HG02798 (cell line): ENCODE measurements at regions not wholly inside any gene's neighbourhood (a gene's known extent, or its start where the extent isn't known, plus 50 kb on each side); places are given as distances from the start of the nearest gene placed in this dataset.

Experiments
- ATAC-seq: cut with Tn5 transposase; IDR thresholded peaks from one replicate; pipeline ENCODE4 v1.9.1; 2021; ENCODE audit warnings: mild to moderate bottlenecking; ENCODE audit not compliant: unreplicated experiment, poor library complexity

GRCh38 chr10:2425320-2425719 lies 642.0 kb upstream of the PFKP start:
- ATAC-seq: no peak

- no peak for ATAC-seq
Observed at GRCh38 chr10:2414562-2414961, 652.8 kb upstream of the PFKP start.

DNA sequence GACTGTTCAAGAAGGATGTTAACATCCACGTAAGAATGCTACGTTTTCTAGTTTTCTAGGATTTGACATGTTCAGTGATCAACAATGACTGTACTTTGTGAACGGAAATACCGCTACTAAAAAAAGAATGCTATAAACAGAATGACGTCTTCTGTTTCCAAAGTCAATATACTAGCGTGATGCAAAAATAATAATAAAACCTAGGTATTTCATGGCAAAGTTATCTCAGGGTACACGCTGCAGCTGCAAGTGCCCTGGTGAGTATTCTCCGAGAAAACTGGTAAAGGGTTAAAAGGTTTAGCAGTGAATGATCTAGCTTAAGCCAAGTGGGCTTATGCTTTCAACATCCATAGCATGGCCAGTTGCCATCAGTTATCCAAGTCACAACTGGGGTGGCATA lies 653.3 kb upstream of the PFKP start:
- ATAC-seq: no peak

DNA sequence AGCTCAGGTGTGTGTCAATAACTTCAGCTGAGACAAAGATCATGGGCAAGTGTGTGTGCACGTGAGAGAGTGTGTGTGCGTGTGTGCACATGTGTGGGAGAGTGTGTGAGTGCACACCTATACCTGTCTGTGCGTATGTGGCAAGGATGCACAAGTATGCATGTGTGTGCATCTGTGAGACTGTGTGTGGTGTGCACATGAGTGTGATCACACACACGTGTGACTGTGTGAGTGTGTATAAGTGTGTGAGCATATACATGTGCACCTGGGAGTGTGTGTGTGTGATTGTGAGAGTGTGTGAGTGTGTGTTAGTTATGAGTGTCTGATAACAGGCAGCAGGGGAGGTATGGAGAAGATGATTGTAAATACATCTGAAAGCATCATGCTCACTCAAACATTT lies 657.3 kb upstream of the PFKP start:
- no peak for ATAC-seq

DNA sequence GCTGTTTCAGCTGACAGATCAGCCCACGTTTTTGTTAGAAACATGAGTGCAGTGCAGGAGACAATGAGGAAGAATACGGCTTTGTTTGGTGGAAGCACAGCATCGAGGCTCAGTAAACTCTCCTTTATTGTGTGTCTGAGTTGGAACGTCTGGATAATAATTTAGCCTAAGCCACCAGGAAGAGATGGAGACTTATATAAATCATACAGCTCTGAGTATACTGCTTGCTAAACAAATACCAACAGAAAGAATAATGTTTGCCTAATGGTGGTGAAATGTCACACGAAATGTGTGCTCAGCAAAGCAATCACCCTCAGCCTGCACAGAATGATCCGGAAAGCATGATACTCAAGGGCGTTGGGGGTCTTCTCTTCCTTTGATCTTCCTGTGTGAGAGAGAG lies 664.1 kb upstream of the ADARB2 start:
- no peak for ATAC-seq

- ATAC-seq: no peak
Observed at GRCh38 chr10:2399482-2399881, 662.2 kb upstream of the ADARB2 start.

- ATAC-seq: no peak
Observed at GRCh38 chr10:2392145-2392812, 655.0 kb upstream of the ADARB2 start.

- ATAC-seq: no peak
Observed at GRCh38 chr10:2387672-2388071, 650.3 kb upstream of the ADARB2 start.

GRCh38 chr10:2387261-2387660 lies 649.9 kb upstream of the ADARB2 start:
- ATAC-seq: no peak

DNA sequence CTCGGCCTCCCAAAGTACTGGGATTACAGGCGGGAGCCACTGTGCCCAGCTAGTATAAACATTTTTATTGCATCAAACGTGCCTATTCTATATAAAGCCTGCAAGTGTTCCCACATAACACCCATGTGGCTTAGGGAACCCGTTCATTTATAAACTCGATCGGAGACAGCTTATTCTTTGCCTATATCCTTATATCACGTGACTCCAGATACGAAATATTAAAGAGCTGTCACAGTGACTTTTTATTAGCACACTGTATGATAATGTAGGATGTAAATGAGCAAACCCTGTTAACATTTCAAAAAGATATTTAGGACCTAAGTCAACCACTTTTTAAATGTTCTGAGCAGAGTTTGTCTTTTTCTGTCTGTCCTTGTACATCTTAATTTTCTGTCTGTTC lies 642.9 kb upstream of the ADARB2 start:
- no peak for ATAC-seq

GRCh38 chr10:2367083-2367482 lies 629.8 kb upstream of the ADARB2 start:
- no peak for ATAC-seq

DNA sequence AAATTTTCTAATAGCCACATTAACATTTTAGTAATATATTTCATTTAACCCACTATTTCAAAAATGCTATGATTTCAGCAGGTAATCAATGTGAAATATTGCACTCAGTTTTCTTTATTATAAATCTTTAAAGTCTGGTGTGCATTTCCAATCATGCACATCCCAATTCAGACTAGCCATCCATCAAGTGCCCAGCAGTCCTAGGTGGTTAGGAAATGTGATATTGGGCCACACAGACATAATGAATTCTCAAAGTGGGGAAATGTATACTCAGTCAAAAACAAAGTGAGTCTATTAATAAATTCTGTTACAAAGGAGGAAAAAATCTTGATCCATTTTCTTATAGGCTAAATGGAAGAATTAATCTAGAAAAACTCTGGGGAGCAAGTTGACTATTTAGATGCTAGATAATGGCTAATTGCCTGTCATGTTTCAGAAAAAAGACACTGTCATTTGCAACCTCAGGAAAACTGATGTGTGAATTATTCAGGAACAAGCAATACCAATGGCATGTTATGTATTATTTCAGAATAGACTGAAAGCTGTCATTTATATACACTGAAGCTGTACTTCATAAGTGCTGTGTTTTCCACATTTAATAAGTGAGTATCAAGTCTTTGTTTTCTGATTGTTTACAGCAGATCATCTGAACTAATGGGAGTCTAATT lies 629.1 kb upstream of the ADARB2 start:
- ATAC-seq: no peak

GRCh38 chr10:2362331-2362730 lies 625.0 kb upstream of the ADARB2 start:
- ATAC-seq: no peak

DNA sequence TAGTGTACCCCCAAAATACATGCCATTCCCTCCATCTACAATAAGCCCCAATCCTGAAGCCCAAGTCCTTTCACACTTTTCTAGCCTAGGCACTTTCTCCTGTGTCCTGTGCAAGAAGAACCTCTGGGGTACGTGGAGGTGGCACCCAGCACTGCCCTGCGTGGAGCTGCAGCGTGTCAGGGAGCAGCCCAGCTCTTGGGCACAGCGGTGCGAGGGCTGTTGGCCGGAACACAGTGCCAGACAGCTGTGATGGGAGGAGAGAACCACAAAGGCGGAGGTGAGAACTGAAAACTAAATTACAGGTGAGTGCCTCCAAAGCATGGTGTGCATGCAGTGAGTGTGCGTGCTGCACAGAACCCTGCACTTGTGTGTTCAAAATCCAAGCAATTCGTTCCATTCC lies 621.3 kb upstream of the ADARB2 start:
- no peak for ATAC-seq

- no peak for ATAC-seq
Observed at GRCh38 chr10:2356670-2357069, 619.3 kb upstream of the ADARB2 start.

DNA sequence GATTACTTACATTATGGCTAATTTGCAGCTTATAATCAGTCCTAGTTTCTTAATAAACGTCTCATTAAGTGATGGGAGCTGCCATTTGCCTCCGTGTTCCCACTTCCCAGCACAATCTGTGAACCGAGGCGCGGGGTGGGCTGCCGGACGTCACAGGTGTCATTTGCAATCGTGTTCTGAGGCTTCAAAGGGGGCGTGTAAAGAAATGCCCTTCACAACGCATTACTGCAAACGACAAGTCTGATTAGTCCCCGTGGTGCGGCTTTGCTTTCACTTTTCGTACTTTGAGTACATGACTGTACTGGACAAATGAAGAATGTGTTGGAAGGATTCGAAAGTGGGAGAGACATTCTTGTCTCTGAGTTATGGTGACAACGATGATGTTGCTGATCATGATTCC lies 614.2 kb upstream of the ADARB2 start:
- no peak for ATAC-seq

- ATAC-seq: no peak
Observed at GRCh38 chr10:2342206-2342605, 604.9 kb upstream of the ADARB2 start.

DNA sequence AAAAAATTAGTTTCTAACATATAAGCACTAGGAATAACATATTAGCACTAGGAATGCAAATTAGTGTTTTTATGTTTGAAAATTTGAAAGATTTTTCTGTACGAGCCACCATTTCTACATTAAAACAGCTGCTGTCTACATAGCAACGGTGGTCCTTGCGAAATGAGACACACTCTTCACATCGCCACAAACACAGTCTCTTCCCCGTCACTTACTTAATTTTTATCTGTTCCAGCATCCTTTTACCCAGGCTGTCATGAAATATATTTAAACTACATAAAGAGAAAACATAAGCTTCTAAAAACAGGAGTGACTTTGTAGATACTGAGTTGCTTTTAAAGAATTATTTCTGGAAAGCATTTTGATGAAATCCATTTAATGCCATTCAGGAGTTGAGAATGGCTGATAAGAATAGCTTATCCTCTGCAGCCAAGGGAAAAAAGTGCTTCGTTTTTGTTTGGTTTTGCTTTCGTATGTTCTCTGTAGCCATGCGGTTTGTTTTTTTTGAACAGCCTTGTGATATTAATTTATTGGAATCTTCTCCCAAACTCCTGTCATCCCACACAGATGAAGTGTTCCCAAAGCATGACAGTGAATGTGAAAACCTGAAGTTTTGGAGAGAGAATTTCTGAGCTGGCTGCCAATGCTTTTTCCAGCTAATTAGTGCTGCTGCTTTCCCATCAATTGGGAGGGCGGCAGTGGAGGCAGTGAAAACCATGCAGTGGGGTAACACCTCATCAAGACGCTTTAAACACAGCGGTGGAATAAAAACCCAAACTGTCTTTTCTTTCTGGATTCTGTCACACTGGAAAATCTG lies 603.7 kb upstream of the ADARB2 start:
- ATAC-seq: no peak

GRCh38 chr10:2335626-2336025 lies 598.3 kb upstream of the ADARB2 start:
- ATAC-seq: no peak

DNA sequence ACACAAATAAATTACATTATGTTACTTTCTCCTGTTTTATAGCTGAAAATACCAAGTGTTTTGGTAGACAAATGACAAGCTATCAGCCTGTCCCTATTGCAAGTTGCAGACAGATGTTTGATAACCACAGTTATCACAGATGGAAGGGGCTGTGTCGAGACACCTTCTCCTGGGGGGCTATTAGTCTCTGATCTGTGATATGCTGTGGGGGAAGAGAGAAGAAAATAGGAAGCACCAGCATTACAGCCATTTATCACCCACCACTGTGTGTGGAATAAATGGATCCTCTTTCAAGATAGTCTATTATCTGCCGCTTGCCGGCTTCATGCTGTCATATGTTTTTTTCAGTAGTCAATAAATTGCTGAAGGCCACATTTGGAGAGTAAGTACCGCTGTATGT lies 597.2 kb upstream of the ADARB2 start:
- no peak for ATAC-seq

GRCh38 chr10:2329082-2329481 lies 591.8 kb upstream of the ADARB2 start:
- ATAC-seq: no peak
